Right ventricle myocardium superior (tissue), 1 donor: ENCODE measurements at regions not wholly inside any gene's neighbourhood (a gene's known extent, or its start where the extent isn't known, plus 50 kb on each side); places are given as distances from the start of the nearest gene placed in this dataset.
"Not testable (repeated sequence)": the region's sequence is repeated elsewhere in the genome, so short reads cannot be mapped to it uniquely, and the experiment has no call there.

ENCODE experiments used
- ATAC-seq: fragments of 200-7000 bp; cut with Tn5 transposase; one replicate; pipeline ENCODE4 v1.9.1; 2020; ENCODE audit warnings: mild to moderate bottlenecking; ENCODE audit not compliant: poor library complexity
- DNase-seq: peaks from one replicate; pipeline ENCODE4 v3.0.0-alpha.2; 2020
- intact Hi-C: fragments of 100-400 bp; cut with DNase I; formaldehyde crosslinking; loops from one replicate; pipeline ENCODE4 v1.11.2; 2022
- donor health status: DM: no; HTN: yes; CAD: no; lungs with severe emphysema.

DNA sequence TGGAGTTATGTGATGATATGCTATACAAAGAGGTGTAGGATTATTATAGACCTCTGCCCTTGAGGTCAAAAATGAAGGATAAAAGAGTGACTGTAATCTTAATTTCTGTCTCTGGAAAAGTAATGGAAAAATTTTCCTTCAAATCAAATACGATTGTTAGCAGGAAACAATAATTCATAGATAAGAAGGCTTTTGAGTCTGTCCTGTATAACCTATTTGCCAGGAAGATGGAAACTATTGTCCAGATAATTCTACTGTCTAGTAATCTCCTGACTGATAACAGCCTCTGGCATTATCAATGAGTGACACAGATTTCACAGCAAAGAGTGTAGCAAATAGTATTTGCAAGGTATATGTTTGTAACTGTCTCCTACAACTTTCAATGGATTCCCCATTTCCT is 307.8 kb downstream of the MTX2 start:
- DNase-seq = no peak
- ATAC-seq = no peak
- intact Hi-C loops = no loop called here

GRCh38 chr2:176578292-176578691 is 309.1 kb downstream of the MTX2 start:
- ATAC-seq, intact Hi-C loops, DNase-seq: not testable (repeated sequence)

- intact Hi-C loops = no loop called here
- no peak for ATAC-seq
Measured at GRCh38 chr2:176579608-176580007, 310.4 kb downstream of the MTX2 start.

GRCh38 chr2:176581557-176582165 is 312.4 kb downstream of the MTX2 start:
- no peak for ATAC-seq
- intact Hi-C loops = no loop called here
- DNase-seq = no peak

More at GRCh38 chr2:176579608-176580007, 310.4 kb downstream of the MTX2 start:
- DNase-seq = no peak

DNA sequence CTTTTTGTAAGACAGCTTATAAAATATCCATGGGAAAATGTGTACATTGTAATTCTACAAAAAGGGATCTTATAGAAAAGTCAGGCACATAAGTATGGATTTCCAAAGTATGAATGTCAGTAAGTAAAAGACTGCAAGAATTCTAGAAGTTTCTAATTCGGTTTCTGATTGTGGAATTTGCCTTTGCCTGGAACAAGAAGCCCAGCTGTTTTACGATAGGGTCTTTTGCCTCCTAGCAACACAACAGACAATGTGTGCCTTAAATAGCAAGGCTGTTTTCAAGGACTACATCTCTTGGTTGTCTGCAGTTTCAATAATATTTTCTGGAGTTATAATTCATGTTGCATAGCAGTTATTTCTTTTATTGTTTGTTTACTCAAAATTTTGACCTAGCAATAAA is 312.9 kb downstream of the MTX2 start:
- intact Hi-C loops = no loop called here
- no peak for DNase-seq
- ATAC-seq = no peak

- DNase-seq (no peak), ATAC-seq (peak; percentile 52)
- intact Hi-C loops = no loop called here
Measured at GRCh38 chr2:176582990-176583481, 313.8 kb downstream of the MTX2 start.

GRCh38 chr2:176583607-176584006 is 314.4 kb downstream of the MTX2 start:
- intact Hi-C loops = no loop called here
- DNase-seq = no peak
- no peak for ATAC-seq

GRCh38 chr2:176584333-176584732 is 315.1 kb downstream of the MTX2 start:
- intact Hi-C loops = no loop called here
- ATAC-seq = no peak

DNA sequence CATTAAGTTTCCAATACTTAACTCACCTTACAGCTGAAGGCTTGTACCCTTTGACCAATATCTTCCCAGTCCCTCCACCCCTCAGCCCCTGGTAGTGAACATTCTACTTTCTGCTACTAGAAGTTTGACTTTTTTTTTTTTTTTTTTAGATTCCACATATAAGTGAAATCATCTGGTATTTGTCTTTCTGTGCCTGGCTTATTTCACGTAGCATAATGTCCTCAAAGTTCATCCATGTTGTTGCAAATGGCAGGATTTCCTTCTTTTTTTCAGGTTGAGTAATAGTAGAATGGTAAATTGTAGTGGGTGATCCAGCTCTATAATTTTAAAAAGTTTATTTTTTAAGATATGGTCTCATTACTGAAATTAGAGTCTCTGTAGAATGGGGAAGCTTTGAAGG is 316.0 kb downstream of the MTX2 start:
- DNase-seq (no peak), ATAC-seq (no peak)
- intact Hi-C loops = no loop called here

More at GRCh38 chr2:176584333-176584732, 315.1 kb downstream of the MTX2 start:
- DNase-seq = no peak

- ATAC-seq (no peak), DNase-seq (no peak)
- intact Hi-C loops = no loop called here
Measured at GRCh38 chr2:176585791-176586190, 316.5 kb downstream of the MTX2 start.

DNA sequence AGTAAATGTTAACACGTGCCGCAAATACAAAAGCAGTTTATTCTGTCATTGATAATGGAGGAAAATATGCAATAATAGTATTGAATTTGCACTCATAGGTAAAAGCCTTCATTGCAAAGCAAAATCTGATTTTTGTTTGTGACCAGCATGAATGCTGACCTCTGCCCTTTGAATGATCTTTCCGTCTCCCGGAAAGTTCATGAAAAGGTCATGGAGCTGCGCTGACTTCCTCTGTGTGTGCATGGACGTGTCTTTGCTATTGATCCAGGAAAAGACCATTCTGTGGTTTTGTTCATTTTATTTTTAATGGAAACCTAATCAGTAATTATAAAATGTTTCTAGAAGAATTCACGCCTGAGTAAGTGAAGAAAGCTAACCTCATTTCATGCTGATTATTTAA is 320.0 kb downstream of the MTX2 start:
- DNase-seq = no peak
- intact Hi-C loops = no loop called here
- no peak for ATAC-seq

DNA sequence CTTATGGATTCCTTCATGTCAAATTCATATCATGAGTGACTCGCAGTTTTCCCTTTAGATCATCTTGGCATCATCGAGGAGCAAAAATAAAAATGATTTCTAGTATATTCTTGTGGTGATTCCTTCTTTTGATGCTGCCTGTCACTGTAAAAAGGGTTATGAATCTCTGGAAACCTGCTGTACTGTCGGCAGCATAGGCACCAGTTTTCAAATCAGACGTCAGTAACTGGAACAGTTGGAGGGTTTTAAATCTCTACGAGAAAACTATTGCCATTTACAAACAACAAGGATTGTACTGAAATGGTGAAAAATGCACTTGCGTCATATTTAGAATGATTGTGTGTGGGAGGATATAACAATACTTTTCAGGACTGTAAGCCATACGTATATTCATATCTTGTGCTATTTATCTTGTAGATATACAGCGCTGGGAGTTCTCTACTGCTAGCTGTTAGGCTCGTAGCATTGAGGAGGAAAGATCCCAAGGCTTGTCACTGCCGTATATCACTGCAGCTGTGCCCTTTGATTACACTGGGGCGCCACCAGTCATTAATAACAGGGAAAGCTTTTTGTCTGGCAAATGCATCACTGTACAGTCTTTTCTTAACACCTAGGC is 320.7 kb downstream of the MTX2 start:
- no peak for ATAC-seq
- intact Hi-C loops = no loop called here
- no peak for DNase-seq

GRCh38 chr2:176592216-176592615 is 323.0 kb downstream of the MTX2 start:
- ATAC-seq (no peak), DNase-seq (no peak)
- intact Hi-C loops = no loop called here

GRCh38 chr2:176595986-176596385 is 326.7 kb downstream of the MTX2 start:
- no peak for ATAC-seq
- no peak for DNase-seq
- intact Hi-C loops = no loop called here

DNA sequence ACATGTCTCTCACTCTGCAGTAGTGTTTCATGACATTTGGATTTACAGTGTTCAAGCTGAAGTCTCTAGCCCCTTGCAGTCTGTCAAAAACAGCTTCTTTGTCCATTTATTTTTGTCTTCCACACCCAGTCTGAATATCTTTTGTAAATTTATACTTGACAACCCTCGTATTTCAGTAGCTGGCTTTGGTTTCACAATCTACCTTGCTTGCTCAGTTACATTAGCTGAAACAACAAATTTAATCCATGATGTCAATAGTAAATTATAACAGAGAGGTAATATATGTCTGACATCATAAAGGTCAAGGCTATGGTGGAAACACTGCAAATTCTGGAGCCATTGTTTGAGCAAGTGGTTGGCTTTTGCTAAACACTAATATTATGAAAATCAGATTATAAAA is 328.7 kb downstream of the MTX2 start:
- intact Hi-C loops = no loop called here
- no peak for ATAC-seq
- DNase-seq = no peak

DNA sequence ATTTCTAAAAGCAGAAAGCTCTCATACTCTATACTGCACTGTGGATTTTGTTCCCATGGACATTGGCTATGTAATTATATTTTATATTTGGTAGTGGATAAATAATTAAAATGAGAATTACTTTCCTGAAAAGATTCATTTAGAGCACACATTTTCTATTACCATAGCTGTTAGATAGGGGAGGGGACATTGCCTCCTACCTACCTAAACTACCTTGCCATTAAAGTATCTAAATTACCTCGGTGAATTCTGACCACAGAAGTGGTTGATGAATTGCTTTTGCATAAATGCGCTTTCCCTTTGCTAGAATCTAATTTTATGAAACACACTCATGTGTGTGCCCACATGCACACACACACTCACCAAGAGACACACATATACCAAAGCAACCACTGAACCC is 329.1 kb downstream of the MTX2 start:
- no peak for DNase-seq
- intact Hi-C loops = no loop called here
- ATAC-seq = no peak

DNA sequence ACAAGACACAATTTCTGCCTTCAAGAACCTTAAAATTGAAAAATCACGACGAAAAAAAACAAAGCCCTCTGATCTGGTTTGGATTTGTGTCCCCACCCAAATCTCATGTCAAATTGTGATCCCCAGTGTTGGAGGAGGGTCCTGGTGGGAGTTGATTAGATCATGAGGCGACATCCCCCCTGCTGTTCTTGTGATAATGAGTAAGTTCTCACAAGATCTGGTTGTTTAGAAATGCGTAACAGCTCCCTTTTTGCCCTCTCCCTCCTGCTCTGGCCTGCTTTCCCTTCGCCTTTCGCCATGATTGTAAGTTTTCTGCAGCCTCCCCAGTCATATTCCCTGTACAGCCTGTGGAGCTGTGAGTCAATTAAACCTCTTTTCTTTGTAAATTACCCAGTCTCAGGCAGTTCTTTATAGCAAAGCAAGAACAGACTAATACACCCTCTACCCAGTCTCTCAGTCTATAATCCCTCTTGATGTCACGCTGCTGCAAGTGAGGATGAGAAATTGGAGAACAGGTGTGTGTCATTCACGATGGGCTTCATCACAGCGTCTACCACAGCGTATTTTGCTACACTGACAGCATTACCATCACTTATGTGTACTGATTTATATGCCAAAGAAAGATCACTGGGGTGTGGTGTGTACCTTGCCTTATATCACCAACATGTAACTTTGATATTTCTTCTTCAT is 330.7 kb downstream of the MTX2 start:
- intact Hi-C loops = no loop called here
- DNase-seq (no peak), ATAC-seq (no peak)

DNA sequence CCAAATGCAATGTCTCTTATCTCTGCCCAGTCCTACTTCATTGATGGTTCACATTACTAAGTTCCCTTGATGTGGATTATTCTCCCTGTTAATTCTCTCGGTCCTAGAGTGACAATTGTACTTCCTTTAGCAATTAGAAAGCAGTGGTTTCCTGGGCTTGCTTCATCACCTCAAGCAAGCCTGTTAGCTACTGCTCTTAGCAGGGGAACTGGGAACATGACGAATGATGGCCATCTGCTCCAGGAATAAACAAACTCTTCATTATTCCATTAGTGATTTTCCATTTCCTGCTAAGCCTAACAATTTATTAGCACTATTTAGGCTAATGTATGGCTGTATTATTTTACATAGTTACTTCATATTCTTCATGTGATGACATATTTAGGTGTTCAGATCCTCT is 331.8 kb downstream of the MTX2 start:
- no peak for DNase-seq
- intact Hi-C loops = no loop called here
- ATAC-seq = no peak

- DNase-seq (no peak), ATAC-seq (no peak)
- intact Hi-C loops = no loop called here
Measured at GRCh38 chr2:176612036-176612435, 342.8 kb downstream of the MTX2 start.

DNA sequence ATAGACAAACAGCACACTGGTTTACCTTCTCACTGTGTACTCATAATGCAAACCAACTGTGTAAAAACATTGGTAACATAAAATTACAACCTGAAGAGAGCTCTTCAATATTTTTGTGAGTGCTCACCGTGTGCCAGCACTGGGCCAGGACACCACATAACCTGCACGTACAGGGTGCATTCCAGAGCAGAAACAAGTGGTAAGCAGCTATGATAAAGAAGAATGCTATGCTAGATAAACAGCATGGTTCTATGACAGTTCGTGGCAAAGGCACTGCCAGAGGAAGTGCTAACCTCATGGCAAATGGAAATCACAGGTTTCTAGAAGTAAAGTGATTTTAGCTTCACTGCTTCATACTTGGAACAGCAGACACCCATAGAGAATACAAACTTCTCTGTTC is 343.5 kb downstream of the MTX2 start:
- ATAC-seq = peak; percentile 84

More for the DNA sequence above, 343.5 kb downstream of the MTX2 start:
- no peak for DNase-seq
- intact Hi-C loops = no loop called here
